Activated CD4-positive, alpha-beta T cell treated with anti-CD3 and anti-CD28 coated beads for 36 hours (primary cell): ENCODE measurements at regions not wholly inside any gene's neighbourhood (a gene's known extent, or its start where the extent isn't known, plus 50 kb on each side); places are given as distances from the start of the nearest gene placed in this dataset.

Experiments
- ATAC-seq: fragments of 200-7000 bp; cut with Tn5 transposase; one replicate; pipeline ENCODE4 v1.10.0; 2021; ENCODE audit warnings: mild to moderate bottlenecking, moderate library complexity
- CTCF ChIA-PET: fragments of 350-600 bp; sonication (Branson Sonifier 250); formaldehyde crosslinking; loops from one replicate; lab custom pipeline; 2021; ENCODE audit warnings: antibody characterized with exemption; lab: Charles Lee
- POLR2A ChIA-PET: fragments of 350-600 bp; sonication (Branson Sonifier 250); formaldehyde crosslinking; loops from one replicate; lab custom pipeline; 2021; ENCODE audit warnings: antibody characterized with exemption, inconsistent platforms; lab: Charles Lee
- DNase-seq: peaks from one replicate; pipeline ENCODE4 v3.0.0-alpha.2; 2020
- H3K27ac Mint-ChIP-seq: one replicate; pipeline ENCODE4 v1.8.0; 2021; ENCODE audit warnings: mixed read lengths
- H3K27me3 Mint-ChIP-seq: one replicate; pipeline ENCODE4 v1.8.0; 2021; ENCODE audit warnings: mixed read lengths
- H3K36me3 Mint-ChIP-seq: one replicate; pipeline ENCODE4 v1.8.0; 2021; ENCODE audit warnings: low read depth, mixed read lengths
- H3K4me1 Mint-ChIP-seq: one replicate; pipeline ENCODE4 v1.8.0; 2021; ENCODE audit warnings: mixed read lengths
- H3K4me3 Mint-ChIP-seq: one replicate; pipeline ENCODE4 v1.8.0; 2021; ENCODE audit warnings: mild to moderate bottlenecking, moderate library complexity, mixed read lengths
- H3K9me3 Mint-ChIP-seq: one replicate; pipeline ENCODE4 v1.8.0; 2021; ENCODE audit warnings: low read depth, mixed read lengths
- intact Hi-C, 2 experiments: fragments of 100-400 bp; cut with DNase I in 1 of 2; cut with micrococcal nuclease in 1 of 2; formaldehyde crosslinking; loops; one replicate each; pipeline versions ENCODE4 v1.14.2 to v1.15.1; 2022 to 2024; cut with DNase I, micrococcal nuclease

DNA sequence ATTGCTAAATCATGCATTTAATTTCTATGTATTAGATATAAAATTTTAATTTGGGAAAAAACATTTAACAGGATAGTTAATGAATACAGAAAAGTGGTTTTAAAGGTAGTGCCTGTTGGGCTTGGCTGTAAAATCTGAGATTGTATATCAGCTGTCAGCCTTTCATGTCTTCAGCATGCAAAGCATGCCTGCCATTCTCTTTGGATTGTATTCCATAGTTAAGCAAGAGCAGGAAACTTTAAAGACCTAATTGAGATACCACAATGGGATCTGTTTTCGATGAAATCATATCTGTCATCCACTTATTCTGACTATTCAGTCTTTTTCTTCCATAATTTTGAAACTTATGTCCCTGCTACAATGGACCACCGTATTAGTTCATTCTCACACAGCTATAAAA, 451.0 kb upstream of the DDI1 start:
- no peaks in the 10 kb centered on the region for H3K9me3 Mint-ChIP-seq
- no peaks in the 10 kb centered on the region for H3K27me3 Mint-ChIP-seq
- H3K36me3 Mint-ChIP-seq, result no peaks in the 10 kb centered on the region
- H3K27ac Mint-ChIP-seq, result no peak overlapping the region
- DNase-seq (no peak), ATAC-seq (no peak)
- H3K4me1 Mint-ChIP-seq, result no peaks in the 10 kb centered on the region
- CTCF ChIA-PET, result no interaction called here
- no peak overlapping the region for H3K4me3 Mint-ChIP-seq
- intact Hi-C loops, result no loop called here
- POLR2A ChIA-PET, result no interaction called here

DNA sequence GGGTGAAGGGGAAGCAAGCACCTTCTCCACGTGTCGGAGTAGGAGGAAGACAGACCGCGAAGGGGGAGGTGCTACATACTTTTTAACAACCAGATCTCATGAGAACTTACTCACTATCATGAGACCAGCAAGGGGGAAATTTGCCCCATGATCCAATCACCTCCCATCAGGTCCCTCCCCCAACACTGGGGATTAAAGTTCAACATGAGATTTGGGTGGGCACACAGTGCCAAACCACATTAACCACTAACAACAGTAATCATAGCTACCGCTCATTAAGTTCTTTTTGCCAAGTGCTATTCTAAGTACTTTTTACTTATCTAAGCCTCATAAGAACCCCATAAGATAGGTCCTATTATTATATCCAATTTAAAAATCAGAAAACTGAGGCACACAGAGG, 450.5 kb upstream of the DDI1 start:
- no peaks in the 10 kb centered on the region for H3K27me3 Mint-ChIP-seq
- intact Hi-C loops, result no loop called here
- H3K4me1 Mint-ChIP-seq, result no peaks in the 10 kb centered on the region
- ChIA-PET CTCF (no interaction called here), POLR2A (no interaction called here)
- no peak overlapping the region for H3K4me3 Mint-ChIP-seq
- no peaks in the 10 kb centered on the region for H3K9me3 Mint-ChIP-seq
- no peak for ATAC-seq
- no peak overlapping the region for H3K27ac Mint-ChIP-seq
- no peak for DNase-seq
- H3K36me3 Mint-ChIP-seq, result no peaks in the 10 kb centered on the region

DNA sequence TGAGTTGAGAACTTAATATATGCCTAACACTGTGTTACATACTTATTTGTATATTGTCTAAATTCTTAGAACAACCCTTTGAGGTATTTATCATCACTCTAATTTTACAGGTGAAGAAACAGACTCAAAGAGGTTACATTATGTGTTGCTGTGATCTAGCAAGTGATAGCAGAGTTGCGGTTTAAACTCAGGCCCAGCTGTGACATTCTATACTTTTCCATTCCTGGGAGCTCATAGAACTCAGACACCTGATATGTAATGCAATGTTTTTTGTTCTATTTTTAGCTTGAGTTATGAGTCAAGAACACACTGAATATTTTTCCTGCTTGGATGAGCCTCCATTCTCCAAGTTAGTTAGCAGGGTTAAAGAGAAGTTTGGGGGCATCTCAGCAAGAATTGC, 449.7 kb upstream of the DDI1 start:
- Mint-ChIP-seq H3K27ac (no peak overlapping the region), H3K27me3 (no peaks in the 10 kb centered on the region), H3K9me3 (no peaks in the 10 kb centered on the region), H3K4me3 (no peak overlapping the region), H3K4me1 (no peaks in the 10 kb centered on the region), H3K36me3 (no peaks in the 10 kb centered on the region)
- intact Hi-C loops, result no loop called here
- CTCF ChIA-PET, result no interaction called here
- DNase-seq (no peak), ATAC-seq (no peak)
- POLR2A ChIA-PET, result no interaction called here

DNA sequence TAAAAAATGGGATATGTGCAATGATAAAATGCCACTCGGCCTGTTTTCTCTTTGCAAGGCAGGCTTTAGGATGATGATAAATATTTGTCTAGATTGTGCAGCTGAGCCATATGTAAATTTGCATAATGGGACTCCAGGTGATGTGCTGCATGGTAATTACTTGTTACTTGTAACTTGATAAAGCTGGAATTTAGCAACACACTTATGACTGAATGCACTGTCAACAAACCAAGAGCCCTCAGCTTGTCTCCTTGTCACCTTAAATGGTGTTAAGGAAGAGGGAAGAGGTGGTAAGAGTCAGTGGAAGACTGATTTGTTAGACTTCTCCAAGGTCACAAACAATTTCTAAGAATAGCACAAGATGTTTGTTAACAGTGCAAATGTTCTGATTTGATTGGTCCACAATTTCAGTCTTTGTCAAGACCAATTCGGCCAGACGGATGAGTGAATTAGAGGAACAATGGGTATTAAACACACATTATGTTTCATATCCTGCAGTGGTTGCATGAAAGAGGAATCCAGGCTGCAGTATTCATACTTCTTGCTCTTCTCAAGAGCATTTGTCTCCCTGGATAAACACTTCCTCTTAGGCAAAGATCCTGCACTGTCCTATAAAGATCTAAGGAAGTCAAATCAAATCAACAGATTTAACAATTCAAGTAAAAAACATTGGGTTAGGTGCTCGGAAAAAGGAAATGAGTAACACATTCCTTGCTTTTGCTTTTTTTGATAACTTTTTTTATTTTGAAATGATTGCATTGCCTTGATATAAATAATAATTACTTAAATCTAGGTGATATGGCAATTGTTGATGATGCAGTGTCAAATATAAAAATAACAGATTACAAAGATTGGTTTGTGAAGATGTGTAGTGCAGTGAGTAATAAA, 448.3 kb upstream of the DDI1 start:
- no peaks in the 10 kb centered on the region for H3K36me3 Mint-ChIP-seq
- intact Hi-C loops, result no loop called here
- DNase-seq (no peak), ATAC-seq (no peak)
- no peak overlapping the region for H3K27ac Mint-ChIP-seq
- H3K4me1 Mint-ChIP-seq, result no peaks in the 10 kb centered on the region
- H3K4me3 Mint-ChIP-seq, result no peak overlapping the region
- no peaks in the 10 kb centered on the region for H3K27me3 Mint-ChIP-seq
- ChIA-PET POLR2A (no interaction called here), CTCF (no interaction called here)
- H3K9me3 Mint-ChIP-seq, result no peaks in the 10 kb centered on the region

DNA sequence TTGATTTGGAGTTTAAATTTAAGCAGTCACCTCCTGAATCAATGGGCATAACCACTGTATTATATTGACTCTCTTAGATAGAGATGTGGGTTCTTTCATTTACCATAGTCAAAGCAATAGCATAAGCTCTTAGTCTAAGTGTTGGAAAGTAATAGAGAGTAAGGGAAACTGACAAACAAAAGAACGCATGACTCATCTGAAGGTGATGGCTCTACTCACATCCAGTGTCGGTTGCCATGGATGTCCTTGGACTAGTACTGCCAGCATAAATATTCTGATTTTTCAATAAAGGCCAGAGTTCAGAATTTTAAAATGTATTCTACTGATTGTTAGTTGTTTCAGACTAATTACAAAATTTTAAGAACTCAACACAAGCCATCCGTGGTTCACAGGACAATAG, 444.9 kb upstream of the DDI1 start:
- Mint-ChIP-seq H3K27ac (no peak overlapping the region), H3K36me3 (no peaks in the 10 kb centered on the region), H3K9me3 (no peaks in the 10 kb centered on the region), H3K27me3 (no peaks in the 10 kb centered on the region), H3K4me3 (no peak overlapping the region), H3K4me1 (no peaks in the 10 kb centered on the region)
- ATAC-seq, result no peak
- intact Hi-C loops, result no loop called here
- ChIA-PET CTCF (no interaction called here), POLR2A (interaction anchor here (0.6 kb wide), 1 partner anchor 16 kb away, joined by 4 read pairs; no protein-coding TSS in a partner anchor)
- no peak for DNase-seq

DNA sequence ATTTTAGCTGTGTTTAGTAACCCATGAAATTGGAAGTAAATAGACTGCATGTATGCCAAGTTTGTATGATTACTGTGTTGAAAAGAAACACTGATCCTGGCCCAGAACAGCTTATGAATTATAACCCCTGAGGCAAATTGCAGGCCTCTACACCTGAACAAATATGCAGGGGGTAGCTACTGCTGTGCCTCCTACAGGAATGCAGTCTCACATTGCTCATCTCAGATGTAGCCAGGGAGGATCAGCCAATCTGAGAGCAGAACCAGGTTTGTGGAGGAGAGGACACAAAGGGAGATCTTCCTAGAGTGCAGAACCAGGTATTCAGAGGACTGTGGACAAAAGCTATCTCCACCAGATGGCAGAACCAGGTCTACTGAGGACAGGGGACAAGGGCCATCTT, 442.2 kb upstream of the DDI1 start:
- Mint-ChIP-seq H3K36me3 (no peaks in the 10 kb centered on the region), H3K27ac (no peak overlapping the region), H3K4me1 (no peaks in the 10 kb centered on the region), H3K27me3 (peaks cover 11% of the 10 kb centered on the region), H3K9me3 (no peaks in the 10 kb centered on the region), H3K4me3 (no peak overlapping the region)
- DNase-seq (no peak), ATAC-seq (no peak)
- intact Hi-C loops, result no loop called here
- CTCF ChIA-PET, result no interaction called here
- POLR2A ChIA-PET, result no interaction called here

DNA sequence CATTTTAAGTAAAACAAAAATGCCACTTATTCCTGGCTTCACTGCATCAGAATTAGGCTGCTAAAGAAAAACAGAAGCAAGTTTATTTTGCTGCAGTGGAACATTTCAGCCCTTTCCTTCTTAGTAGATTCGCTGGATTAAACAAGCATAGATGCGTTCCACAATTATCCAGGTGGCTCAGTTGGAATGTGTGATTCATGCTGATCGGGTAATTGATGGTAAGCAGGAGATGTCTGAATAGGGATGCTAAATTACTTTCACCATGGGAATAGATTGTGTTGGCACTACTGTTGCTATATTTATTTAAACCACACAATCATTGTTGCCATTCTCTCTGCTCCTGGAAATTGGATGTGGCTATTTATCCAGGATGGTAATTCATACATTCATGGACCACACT, 440.1 kb upstream of the DDI1 start:
- H3K4me1 Mint-ChIP-seq, result no peaks in the 10 kb centered on the region
- H3K9me3 Mint-ChIP-seq, result no peaks in the 10 kb centered on the region
- no peak overlapping the region for H3K4me3 Mint-ChIP-seq
- ChIA-PET POLR2A (no interaction called here), CTCF (no interaction called here)
- no peak overlapping the region for H3K27ac Mint-ChIP-seq
- H3K36me3 Mint-ChIP-seq, result no peaks in the 10 kb centered on the region
- intact Hi-C loops, result no loop called here
- ATAC-seq (no peak), DNase-seq (no peak)
- H3K27me3 Mint-ChIP-seq, result peaks cover 16% of the 10 kb centered on the region

DNA sequence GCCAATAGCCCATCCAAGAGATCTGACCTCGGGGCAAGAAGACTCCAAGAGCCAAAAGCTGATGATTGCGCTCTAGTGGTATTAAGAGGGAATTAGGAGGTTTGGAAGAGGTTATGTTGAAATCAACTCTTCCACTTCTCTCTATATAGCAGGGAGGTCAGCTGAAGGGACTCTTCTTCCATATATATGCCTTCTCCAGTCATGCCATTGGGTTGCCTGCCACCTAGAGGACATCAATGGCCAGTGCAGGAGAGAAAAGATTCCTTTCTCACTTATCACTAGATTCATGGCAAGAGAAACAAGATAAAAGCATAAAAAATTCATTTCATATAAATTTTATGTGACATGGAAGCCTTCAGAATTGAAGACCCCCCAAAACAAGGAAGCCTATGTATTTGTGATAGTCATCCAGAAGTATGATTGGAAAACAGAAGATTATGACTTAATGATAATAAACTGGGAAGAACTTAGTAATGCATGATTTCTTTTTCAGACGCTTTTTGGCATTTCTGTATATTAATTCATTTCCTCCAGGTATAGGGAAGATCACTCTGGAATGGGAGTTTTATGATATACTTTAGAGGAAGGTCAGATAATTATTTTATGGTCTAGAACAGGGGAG, 435.1 kb upstream of the DDI1 start:
- peaks cover 16% of the 10 kb centered on the region for H3K27me3 Mint-ChIP-seq
- CTCF ChIA-PET, result interaction anchor here (1.0 to 1.4 kb wide), 2 partner anchors 238 to 492 kb away, joined by 3 read pairs; partner anchors contain the start of gene DYNC2H1
- H3K36me3 Mint-ChIP-seq, result no peaks in the 10 kb centered on the region
- POLR2A ChIA-PET, result no interaction called here
- DNase-seq, result peak; percentile 49
- intact Hi-C loops, result loop anchor here (1.0 to 5.0 kb wide), 5 partner anchors 275 to 564 kb away; no protein-coding TSS in a partner anchor
- H3K4me3 Mint-ChIP-seq, result no peak overlapping the region
- H3K9me3 Mint-ChIP-seq, result no peaks in the 10 kb centered on the region
- no peaks in the 10 kb centered on the region for H3K4me1 Mint-ChIP-seq
- peak; percentile 63 for ATAC-seq
- no peak overlapping the region for H3K27ac Mint-ChIP-seq

DNA sequence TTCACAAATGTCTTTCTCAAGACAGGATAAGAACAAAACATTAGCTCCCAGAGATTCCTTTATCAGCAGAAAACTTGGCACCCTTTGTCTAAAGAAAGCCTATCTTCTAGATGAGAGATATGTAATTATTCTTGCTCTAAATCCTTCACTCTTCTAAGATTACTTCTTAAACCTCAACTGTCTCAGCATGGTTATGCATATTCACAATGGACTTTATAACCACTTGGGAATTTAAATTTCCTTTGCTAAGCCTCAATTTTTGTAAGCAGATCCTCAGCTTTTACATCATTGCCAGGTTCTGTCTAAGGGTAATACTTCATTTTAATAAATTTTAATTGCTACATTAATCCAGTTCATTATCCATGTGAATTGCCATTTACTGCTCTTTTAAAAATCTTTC, 433.6 kb upstream of the DDI1 start:
- intact Hi-C loops, result loop anchor here (5.0 kb wide), 3 partner anchors 346 to 566 kb away; no protein-coding TSS in a partner anchor

DNA sequence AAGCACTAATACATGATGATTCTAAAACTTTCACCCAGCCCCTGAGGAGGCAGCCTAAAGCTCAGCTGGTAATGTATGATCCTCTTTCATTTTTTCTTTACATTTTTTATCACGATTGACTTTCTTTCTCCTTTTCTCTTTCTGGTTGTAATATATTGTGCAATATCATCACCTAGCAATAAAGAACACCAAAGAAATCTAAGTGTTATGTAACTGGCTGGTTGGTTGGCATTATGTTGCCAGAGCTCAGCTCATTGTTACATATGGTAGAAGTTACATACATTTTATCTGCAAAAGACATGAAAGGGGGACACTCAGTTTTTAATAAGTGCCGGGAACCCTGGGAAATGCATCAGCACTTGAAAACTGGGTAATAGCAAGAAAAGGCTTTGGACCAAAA, 432.1 kb upstream of the DDI1 start:
- H3K4me3 Mint-ChIP-seq, result no peak overlapping the region
- H3K36me3 Mint-ChIP-seq, result no peaks in the 10 kb centered on the region
- no peaks in the 10 kb centered on the region for H3K4me1 Mint-ChIP-seq
- H3K27me3 Mint-ChIP-seq, result peaks cover 7% of the 10 kb centered on the region
- ChIA-PET POLR2A (no interaction called here), CTCF (interaction anchor here (0.7 to 0.8 kb wide), 2 partner anchors 65 to 783 kb away, joined by 3 read pairs; no protein-coding TSS in a partner anchor)
- H3K9me3 Mint-ChIP-seq, result no peaks in the 10 kb centered on the region
- intact Hi-C loops, result loop anchor here (5.0 kb wide), 3 partner anchors 347 to 567 kb away; no protein-coding TSS in a partner anchor
- H3K27ac Mint-ChIP-seq, result no peak overlapping the region
- DNase-seq, result no peak
- no peak for ATAC-seq

More for the DNA sequence above, 433.6 kb upstream of the DDI1 start:
- H3K4me1 Mint-ChIP-seq, result no peaks in the 10 kb centered on the region
- H3K27me3 Mint-ChIP-seq, result peaks cover 13% of the 10 kb centered on the region
- H3K27ac Mint-ChIP-seq, result no peak overlapping the region
- H3K4me3 Mint-ChIP-seq, result no peak overlapping the region
- DNase-seq (no peak), ATAC-seq (no peak)
- no peaks in the 10 kb centered on the region for H3K9me3 Mint-ChIP-seq
- POLR2A ChIA-PET, result no interaction called here
- no peaks in the 10 kb centered on the region for H3K36me3 Mint-ChIP-seq
- CTCF ChIA-PET, result no interaction called here

DNA sequence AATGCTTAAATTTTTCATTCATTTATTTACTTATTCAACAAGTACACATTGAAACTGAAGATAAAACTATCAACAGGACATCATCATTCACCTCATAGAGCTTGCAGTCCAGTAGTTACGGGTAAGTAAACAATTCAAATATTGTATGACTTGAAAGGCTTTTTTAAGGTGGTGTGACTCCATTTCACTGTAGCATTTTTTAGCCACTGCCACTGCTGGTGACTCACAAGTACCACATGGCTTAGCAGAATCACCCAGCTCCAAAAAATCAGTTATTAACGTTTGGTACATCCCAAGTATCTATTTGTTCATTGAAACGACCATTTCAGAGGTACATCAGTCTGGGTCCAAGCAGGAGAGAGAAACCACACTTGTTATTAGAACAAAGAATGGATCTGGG, 427.9 kb upstream of the DDI1 start:
- no peak for ATAC-seq
- intact Hi-C loops, result no loop called here
- Mint-ChIP-seq H3K36me3 (no peaks in the 10 kb centered on the region), H3K9me3 (no peaks in the 10 kb centered on the region), H3K27me3 (peaks cover 5% of the 10 kb centered on the region), H3K27ac (no peak overlapping the region), H3K4me3 (no peak overlapping the region), H3K4me1 (no peaks in the 10 kb centered on the region)
- DNase-seq, result no peak
- CTCF ChIA-PET, result no interaction called here
- POLR2A ChIA-PET, result no interaction called here
